D341Med (cell line): ENCODE measurements at regions not wholly inside any gene's neighbourhood (a gene's known extent, or its start where the extent isn't known, plus 50 kb on each side); places are given as distances from the start of the nearest gene placed in this dataset.

Experiments used
- DNase-seq: peaks from one replicate; pipeline ENCODE4 v3.0.0; 2012; ENCODE audit warnings: low spot score

- no peak for DNase-seq
Observed at GRCh38 chr7:45358287-45358686, 200.7 kb downstream of the RAMP3 start.

GRCh38 chr7:45359250-45359649, 201.7 kb downstream of the RAMP3 start:
- no peak for DNase-seq

- no peak for DNase-seq
Observed at GRCh38 chr7:45359776-45360175, 202.2 kb downstream of the RAMP3 start.

GRCh38 chr7:45363669-45364068, 206.1 kb downstream of the RAMP3 start:
- no peak for DNase-seq

- no peak for DNase-seq
Observed at GRCh38 chr7:45365341-45365740, 207.8 kb downstream of the RAMP3 start.

GRCh38 chr7:45366475-45366874, 207.7 kb upstream of the ADCY1 start:
- no peak for DNase-seq

GRCh38 chr7:45367026-45367425, 207.1 kb upstream of the ADCY1 start:
- no peak for DNase-seq

GRCh38 chr7:45368129-45368807, 205.9 kb upstream of the ADCY1 start:
- no peak for DNase-seq

- DNase-seq = peak; percentile 4
Observed at GRCh38 chr7:45384499-45384898, 189.7 kb upstream of the ADCY1 start.

GRCh38 chr7:45387837-45388236, 186.3 kb upstream of the ADCY1 start:
- DNase-seq = peak; percentile 8

GRCh38 chr7:45389073-45389872, 184.9 kb upstream of the ADCY1 start:
- peak; percentile 14 for DNase-seq

GRCh38 chr7:45390180-45390579, 184.0 kb upstream of the ADCY1 start:
- peak; percentile 5 for DNase-seq

GRCh38 chr7:45390731-45391130, 183.4 kb upstream of the ADCY1 start:
- no peak for DNase-seq

- DNase-seq = no peak
Observed at GRCh38 chr7:45391618-45392451, 182.3 kb upstream of the ADCY1 start.

GRCh38 chr7:45394117-45394708, 180.0 kb upstream of the ADCY1 start:
- no peak for DNase-seq

- no peak for DNase-seq
Observed at GRCh38 chr7:45399069-45399468, 175.1 kb upstream of the ADCY1 start.

- DNase-seq = no peak
Observed at GRCh38 chr7:45400680-45401079, 173.5 kb upstream of the ADCY1 start.

GRCh38 chr7:45401155-45401554, 173.0 kb upstream of the ADCY1 start:
- no peak for DNase-seq

- DNase-seq = no peak
Observed at GRCh38 chr7:45401851-45402250, 172.3 kb upstream of the ADCY1 start.

- no peak for DNase-seq
Observed at GRCh38 chr7:45402480-45403218, 171.5 kb upstream of the ADCY1 start.

GRCh38 chr7:45404622-45405021, 169.5 kb upstream of the ADCY1 start:
- no peak for DNase-seq
